SH-SY5Y (cell line): ENCODE measurements at regions not wholly inside any gene's neighbourhood (a gene's known extent, or its start where the extent isn't known, plus 50 kb on each side); places are given as distances from the start of the nearest gene placed in this dataset.

Experiments used
- GATA2 ChIP-seq: IDR thresholded peaks from 2 replicates; pipeline ENCODE4 v1.6.1; 2011; ENCODE audit warnings: mild to moderate bottlenecking, low read depth, low read length
- GATA3 ChIP-seq: IDR thresholded peaks from 2 replicates; pipeline ENCODE4 v1.6.1; 2011; ENCODE audit warnings: low read depth, mild to moderate bottlenecking, low read length, moderate library complexity

DNA sequence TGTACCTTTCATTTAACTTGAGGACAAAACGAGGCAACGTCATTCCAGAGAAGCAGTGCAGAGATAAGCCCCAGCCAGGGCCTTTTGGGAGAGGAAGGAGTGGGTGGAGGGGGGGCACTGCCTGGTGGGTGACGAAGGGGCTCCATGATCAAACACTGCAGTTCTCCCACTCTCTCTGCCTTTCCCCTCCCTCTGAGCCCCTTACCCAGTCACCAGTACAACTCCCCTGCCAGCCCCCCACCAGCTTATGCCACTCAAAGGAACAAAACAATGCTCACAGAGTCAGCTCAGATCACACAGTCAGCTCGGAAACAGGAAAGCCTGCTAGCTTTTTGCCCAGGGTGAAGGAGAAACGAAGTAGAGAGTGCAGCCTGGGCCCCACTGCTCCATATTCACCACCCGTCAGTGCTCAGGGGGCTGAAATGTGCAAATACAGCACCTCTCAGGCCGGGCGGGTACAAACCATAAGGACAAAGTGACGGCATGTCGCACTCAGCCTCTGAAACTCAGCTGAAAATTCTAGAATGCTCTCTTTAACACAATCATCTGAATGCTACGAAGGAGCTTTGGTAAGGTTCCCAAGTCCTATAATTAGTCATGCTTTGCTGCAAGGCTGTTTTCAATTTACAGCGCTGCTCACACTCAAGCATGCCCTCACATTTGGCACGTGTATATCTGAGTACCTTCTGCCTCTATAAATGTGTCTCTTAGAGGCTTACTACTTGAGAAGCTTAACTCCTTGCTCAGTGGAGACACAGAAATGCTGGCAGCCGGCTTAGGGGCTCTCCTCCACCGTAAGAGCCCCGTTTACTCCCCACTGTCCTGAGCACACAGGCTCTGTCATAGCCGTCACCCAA is 65.8 kb upstream of the RAB4A start:
- TF ChIP-seq GATA2 (no peak), GATA3 (no peak)

DNA sequence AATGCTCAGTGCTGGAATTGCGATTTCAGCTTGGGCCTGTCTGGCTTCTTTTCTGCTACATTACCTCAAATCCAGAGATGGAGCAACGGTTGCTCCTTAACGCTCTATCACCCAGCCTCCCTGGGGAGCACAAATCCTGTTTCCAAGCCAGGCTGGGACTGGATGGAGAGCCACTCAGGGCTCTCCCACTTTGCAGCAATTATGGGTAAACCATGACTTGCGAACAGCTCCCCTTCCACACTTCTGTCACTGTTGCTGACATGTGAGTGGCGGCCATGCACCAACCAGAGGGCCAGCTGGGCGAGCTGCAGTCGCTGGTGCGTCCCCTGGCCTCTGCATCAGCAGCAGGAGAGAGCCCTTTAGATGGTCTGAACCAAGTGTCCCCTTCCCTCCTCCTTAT is 65.1 kb upstream of the RAB4A start:
- TF ChIP-seq GATA2: no peak
- no peak for TF ChIP-seq GATA3

DNA sequence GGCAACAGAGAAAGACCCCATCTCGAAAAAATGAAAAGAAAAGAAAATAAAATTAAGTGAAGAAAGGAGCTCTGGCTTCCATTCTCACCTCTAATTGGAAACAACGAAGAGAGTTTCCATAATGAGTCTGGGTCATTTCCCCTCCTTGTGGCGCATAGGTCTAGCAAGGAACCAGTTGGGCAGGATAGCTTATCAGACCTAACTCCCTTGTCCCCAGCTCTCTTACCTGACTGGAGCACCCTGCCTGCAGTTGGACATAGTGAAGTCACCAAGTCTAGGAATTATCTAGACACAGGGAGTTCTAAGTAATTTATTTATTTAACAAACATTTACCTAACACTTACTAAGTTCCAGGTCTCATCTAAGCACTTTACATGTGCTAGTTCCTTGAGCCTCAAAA is 63.0 kb upstream of the RAB4A start:
- TF ChIP-seq GATA2 (no peak), GATA3 (no peak)

DNA sequence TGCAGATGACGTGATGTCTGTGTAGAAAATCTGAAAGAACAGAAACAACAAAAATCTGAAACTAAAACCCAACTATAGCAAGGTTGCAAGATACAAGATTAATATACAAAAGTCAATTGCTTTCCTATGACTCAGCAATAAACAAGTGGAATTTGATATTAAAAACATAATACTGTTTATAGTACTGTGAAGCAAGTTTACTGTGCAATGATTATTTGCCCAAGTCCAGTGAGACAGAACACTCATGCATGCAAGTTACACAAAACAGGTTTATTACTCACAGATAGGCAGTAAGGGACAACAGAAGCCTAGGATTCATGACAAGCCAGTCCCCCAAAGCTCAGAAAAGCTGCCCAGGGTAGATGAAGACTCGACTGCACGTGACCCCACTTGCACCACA is 62.4 kb upstream of the RAB4A start:
- TF ChIP-seq GATA2: no peak
- TF ChIP-seq GATA3: no peak

DNA sequence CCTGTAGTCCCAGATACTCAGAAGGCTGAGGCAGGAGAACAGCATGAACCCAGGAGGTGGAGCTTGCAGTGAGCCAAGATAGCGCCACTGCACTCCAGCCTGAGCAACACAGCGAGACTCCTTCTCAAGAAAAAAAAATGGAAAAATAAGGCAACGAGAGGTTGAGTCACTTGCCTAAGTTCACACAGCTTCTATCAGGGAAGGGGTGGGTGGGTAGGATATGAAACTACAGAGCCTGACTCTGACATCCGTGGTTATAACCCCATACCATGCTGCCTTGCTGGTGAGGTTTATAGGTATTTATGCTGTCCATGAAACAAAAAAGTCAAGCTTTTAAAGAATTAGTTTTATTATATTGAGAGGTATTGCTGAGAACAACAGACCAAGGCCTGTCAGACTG is 61.5 kb upstream of the RAB4A start:
- no peak for TF ChIP-seq GATA2
- TF ChIP-seq GATA3: no peak

DNA sequence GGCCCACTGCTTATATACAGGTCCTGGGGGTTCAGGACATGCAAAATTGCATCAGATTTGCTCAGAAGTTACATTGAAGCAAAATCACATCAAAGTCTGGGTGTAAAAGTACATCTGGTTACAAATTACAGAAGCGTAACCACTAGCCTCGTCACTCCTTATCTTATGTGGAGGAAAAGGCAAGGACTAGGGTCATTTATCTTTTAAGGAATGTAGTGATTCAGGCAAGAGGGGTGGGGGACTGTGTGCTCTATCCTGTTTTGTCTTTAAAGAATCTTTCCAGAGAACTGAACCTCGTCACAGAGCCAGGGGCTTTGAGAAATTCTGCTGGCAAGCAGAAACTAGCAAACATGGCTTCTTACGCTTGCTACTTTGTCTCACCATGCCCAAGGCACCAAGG is 61.1 kb upstream of the RAB4A start:
- no peak for TF ChIP-seq GATA3
- no peak for TF ChIP-seq GATA2

DNA sequence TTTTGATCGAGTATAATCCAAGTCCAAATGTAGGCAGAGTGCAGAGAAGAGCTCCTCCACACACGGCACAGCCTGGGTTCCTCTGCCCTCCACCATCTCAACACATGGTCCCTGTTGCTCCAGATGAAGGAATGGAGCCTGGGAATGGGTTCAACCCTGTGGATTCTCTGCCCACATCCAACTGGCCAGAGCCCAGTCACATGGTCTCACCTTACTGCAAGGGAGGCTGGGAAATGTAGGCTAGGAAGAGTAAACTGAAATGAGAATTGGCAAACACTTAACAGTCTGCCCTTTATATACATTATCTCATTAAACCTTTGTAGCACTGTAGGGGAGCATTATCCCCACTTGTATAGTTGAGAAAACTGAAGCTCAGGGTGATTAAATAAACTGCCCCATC is 60.1 kb upstream of the RAB4A start:
- TF ChIP-seq GATA3 (no peak), GATA2 (no peak)

DNA sequence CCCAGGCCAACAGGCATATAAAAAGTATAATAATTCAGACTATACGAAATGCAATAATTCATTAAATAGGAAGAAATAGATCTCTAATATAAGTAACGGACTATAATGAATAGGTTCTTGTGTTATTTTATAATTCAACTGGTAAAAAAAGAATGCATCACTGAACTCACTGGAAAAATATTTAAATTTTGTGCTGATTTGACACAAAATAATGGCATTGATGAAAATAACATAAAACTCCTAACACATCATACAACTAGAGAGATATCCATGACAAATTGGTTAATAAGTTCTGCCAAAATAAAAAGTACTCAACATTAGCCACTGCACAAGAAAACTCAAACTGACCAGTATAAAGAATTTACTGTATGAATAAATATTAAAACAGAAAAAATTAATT is 57.1 kb upstream of the RAB4A start:
- TF ChIP-seq GATA2: no peak
- no peak for TF ChIP-seq GATA3

DNA sequence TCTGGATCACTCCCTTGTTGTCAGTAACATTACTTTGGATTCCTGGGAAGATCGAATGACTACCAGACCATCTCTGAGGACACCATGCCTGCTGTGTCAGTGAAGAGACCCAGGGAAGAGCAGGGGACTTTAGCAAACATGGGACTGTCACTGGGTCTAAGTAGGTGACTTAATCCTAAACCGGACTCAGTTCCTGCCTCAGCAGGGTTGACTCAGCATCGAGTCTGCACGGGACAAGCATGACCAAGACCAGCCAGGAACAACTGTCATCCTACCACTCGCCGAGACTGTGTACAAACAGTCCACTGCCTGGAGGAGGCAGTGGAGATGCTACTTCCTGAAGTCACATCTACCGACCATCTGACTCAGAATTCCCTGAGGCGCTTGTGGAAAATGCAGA is 53.2 kb upstream of the RAB4A start:
- no peak for TF ChIP-seq GATA3
- TF ChIP-seq GATA2: no peak

DNA sequence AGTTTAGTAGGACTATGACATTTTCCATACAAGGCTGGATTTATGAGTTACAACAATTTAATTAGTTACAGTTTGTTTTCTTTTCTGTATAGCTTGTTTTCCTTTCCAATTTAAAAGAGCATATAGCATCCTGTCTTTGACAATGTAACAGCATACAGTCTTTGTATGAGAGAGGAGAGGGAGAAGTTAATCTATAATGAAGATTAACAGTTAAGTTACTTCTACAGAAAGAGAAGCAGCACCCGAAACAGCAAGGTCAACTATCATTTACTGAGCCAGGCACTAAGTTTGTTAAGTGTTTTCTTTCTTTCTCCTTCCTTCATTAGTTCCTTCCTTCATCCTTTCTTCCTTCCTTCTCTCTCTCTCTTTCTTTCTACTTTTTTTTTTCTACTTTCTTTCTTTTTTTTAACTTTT is 52.3 kb upstream of the RAB4A start:
- TF ChIP-seq GATA3 (no peak), GATA2 (no peak)

DNA sequence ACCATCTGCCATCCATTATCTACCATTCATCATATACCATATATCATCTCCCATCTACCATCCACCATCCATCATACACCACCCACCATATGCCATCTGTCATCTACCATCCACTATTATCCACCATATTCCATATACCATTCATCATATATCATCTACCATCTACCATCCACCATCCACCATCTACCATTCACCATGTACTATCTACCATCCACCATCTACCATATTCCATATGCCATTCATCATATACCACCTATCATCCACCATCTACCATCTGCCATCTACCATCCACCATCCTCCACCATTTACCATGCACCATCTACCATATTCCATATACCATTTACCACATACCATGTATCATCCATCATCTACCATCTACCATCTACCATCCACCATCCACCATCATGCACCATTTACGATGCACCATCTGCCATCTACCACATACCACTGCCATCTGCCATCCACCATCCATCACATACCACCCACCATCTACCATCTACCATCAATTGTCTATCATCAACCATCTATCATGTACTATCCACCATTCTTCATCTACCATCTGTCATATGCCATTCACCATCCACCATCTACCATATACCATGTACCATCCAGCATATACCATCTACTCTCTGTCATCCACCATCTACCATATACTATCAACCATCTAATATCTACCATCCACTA is 50.6 kb upstream of the RAB4A start:
- TF ChIP-seq GATA2 (no peak), GATA3 (no peak)

DNA sequence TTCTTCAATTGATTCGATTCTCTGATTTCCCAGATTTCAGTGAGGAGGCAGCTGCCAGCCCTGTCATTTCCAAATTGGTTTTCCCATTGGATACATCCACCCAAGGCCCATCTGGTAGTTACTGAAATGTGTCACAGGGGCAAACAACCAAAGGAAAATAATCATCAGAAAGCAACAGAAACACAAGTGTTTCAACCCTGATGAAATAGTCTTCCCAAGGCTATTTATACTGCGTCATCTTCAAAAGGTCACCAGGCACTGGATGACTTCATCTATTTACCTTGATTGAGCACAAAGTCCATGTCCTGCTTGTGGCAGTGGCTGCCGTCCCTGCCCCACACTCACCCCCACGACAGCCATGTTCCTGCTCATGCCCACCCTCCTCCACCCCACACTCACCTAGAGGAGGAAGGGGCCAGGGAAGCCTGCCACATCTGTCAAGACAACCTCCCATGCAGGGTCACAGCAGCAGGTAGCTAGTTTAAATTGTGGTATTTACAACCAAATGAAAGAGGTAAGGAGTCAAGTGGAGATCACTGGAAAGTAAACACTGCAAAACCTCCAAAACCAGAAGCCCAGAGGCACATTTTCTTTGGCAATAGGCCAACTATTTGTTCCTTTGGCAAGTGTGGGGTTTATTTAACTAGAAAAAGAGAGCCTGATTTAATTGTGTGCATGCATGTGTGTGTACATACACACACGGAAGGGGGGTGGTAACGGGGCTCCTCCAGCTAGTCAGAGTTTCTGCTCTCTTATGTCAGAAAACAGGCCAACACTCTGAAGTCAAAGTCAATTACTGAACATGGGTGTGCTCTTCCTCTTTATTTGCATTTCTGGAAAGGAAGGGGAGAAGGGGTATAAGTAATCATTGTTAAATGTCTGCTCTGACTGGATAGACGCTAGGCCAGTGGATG is 49.5 kb upstream of the RAB4A start:
- TF ChIP-seq GATA3 (no peak), GATA2 (no peak)
